Natural killer cell (primary cell): ENCODE measurements at regions not wholly inside any gene's neighbourhood (a gene's known extent, or its start where the extent isn't known, plus 50 kb on each side); places are given as distances from the start of the nearest gene placed in this dataset.

Experiments
- ATAC-seq, 3 donors: fragments of 150-1000 bp in 2 of 3; fragments of 200-7000 bp in 1 of 3; cut with Tn5 transposase; 1 replicate in 1 of 3; 2 replicates in 2 of 3; pipeline ENCODE4 v1.10.0; 2021; ENCODE audit warnings: mild to moderate bottlenecking in 2 of 3, moderate library complexity in 2 of 3
- DNase-seq, 2 donors: peaks; one replicate each; pipeline versions ENCODE4 v3.0.0 to v3.0.0-alpha.2; 2013 to 2021; ENCODE audit warnings: mixed read lengths in 1 of 2
- H3K27ac ChIP-seq: one replicate; pipeline ENCODE4 v1.5.1; 2013; ENCODE audit warnings: mild to moderate bottlenecking, low read length
- H3K27me3 ChIP-seq: one replicate; pipeline ENCODE4 v1.6.1; 2013; ENCODE audit warnings: low read length; ENCODE audit not compliant: control insufficient read depth, insufficient read depth
- H3K36me3 ChIP-seq: one replicate; pipeline ENCODE4 v1.6.1; 2013; ENCODE audit warnings: low read length; ENCODE audit not compliant: control insufficient read depth, insufficient read depth
- H3K4me1 ChIP-seq: one replicate; pipeline ENCODE4 v1.6.1; 2013; ENCODE audit warnings: low read length; ENCODE audit not compliant: control insufficient read depth, insufficient read depth
- H3K4me3 ChIP-seq: one replicate; pipeline ENCODE4 v1.5.1; 2013; ENCODE audit warnings: low read length
- H3K9me3 ChIP-seq: one replicate; pipeline ENCODE4 v1.6.1; 2013; ENCODE audit warnings: low read length; ENCODE audit not compliant: control insufficient read depth, insufficient read depth
- H3K27ac Mint-ChIP-seq, 2 donors: one replicate each; pipeline ENCODE4 v1.8.0; 2022; ENCODE audit warnings: mild to moderate bottlenecking in 2 of 2, mixed read lengths in 2 of 2, moderate library complexity in 1 of 2
- H3K27me3 Mint-ChIP-seq, 2 donors: one replicate each; pipeline ENCODE4 v1.8.0; 2022; ENCODE audit warnings: low read depth in 2 of 2, mixed read lengths in 2 of 2
- H3K36me3 Mint-ChIP-seq: one replicate; pipeline ENCODE4 v1.8.0; 2022; ENCODE audit warnings: mixed read lengths
- H3K4me1 Mint-ChIP-seq, 2 donors: one replicate each; pipeline ENCODE4 v1.8.0; 2022; ENCODE audit warnings: mixed read lengths in 2 of 2
- H3K4me3 Mint-ChIP-seq: one replicate; pipeline ENCODE4 v1.8.0; 2022; ENCODE audit warnings: mild to moderate bottlenecking, moderate library complexity, mixed read lengths
- H3K9me3 Mint-ChIP-seq, 2 donors: one replicate each; pipeline ENCODE4 v1.8.0; 2022; ENCODE audit warnings: mixed read lengths in 2 of 2
- WGBS: methylation state at CpG from one replicate; pipeline ENCODE4 v1.1.7; 2013; ENCODE audit warnings: missing lambda C conversion rate; ENCODE audit not compliant: insufficient coverage; 5-methylcytosine and 5-hydroxymethylcytosine counted together
- intact Hi-C: fragments of 100-400 bp; cut with micrococcal nuclease; formaldehyde crosslinking; loops from one replicate; pipeline ENCODE4 v1.14.2; 2022
- TF ChIP-seq, protein P1 (sequence below): fragments of 200-600 bp; IDR thresholded peaks from one replicate; pipeline ENCODE4 v1.8.0; 2022; ENCODE audit warnings: antibody characterized with exemption

DNA sequence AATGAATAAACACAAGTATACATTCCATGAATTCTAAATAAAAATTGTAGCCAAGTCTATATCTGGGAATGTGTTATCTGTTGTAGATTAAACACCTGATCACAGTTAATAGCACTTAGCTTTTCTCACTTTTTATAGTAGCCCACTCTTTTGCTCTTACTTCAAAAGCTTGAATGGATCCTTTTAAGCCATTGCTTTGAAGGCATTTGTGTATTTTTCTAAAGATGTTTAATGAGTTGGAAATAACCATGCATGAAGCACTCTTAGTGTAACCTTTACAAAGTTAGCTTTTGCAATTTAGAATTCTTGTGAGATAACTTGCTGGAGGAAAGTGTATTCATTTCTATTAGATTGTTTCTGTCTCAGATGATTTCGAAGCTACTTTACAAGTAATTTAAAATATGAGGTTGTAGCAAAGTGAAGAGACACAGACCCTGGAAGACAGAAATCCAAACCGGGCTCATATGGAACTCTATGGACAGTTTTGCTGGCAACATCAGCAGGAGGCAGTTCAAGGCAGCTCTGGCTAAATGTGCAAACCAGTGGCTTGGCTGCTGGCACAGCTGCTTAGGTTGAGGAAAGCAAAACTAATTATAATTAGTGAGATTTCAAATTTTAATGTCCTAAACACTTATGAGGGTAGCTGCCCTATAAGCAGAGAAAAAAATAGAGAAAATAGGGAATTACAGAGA, 469.8 kb upstream of the ZEB2 start:
- peaks cover 19% of the 10 kb centered on the region for H3K36me3 Mint-ChIP-seq
- H3K27me3 Mint-ChIP-seq: peaks cover 7 to 12% of the 10 kb centered on the region in 2 donors
- Histone ChIP-seq H3K4me1 (no peaks in the 10 kb centered on the region), H3K27ac (no peak overlapping the region), H3K36me3 (no peaks in the 10 kb centered on the region), H3K27me3 (no peaks in the 10 kb centered on the region), H3K9me3 (no peaks in the 10 kb centered on the region), H3K4me3 (no peak overlapping the region)
- ATAC-seq (no peak), DNase-seq (no peak)
- peaks cover 0 to 6% of the 10 kb centered on the region in 2 donors for H3K9me3 Mint-ChIP-seq
- intact Hi-C loops: no loop called here
- no peaks in the 10 kb centered on the region for H3K4me1 Mint-ChIP-seq
- WGBS: 87% methylated on average over 2 of the region's 2 CpGs
- H3K27ac Mint-ChIP-seq: no peak overlapping the region
- TF ChIP-seq, protein P1, sequence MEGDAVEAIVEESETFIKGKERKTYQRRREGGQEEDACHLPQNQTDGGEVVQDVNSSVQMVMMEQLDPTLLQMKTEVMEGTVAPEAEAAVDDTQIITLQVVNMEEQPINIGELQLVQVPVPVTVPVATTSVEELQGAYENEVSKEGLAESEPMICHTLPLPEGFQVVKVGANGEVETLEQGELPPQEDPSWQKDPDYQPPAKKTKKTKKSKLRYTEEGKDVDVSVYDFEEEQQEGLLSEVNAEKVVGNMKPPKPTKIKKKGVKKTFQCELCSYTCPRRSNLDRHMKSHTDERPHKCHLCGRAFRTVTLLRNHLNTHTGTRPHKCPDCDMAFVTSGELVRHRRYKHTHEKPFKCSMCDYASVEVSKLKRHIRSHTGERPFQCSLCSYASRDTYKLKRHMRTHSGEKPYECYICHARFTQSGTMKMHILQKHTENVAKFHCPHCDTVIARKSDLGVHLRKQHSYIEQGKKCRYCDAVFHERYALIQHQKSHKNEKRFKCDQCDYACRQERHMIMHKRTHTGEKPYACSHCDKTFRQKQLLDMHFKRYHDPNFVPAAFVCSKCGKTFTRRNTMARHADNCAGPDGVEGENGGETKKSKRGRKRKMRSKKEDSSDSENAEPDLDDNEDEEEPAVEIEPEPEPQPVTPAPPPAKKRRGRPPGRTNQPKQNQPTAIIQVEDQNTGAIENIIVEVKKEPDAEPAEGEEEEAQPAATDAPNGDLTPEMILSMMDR: no peak
- H3K4me3 Mint-ChIP-seq: no peak overlapping the region

GRCh38 chr2:144988591-144988990, 468.7 kb upstream of the ZEB2 start:
- Mint-ChIP-seq H3K9me3 (peaks cover 0 to 6% of the 10 kb centered on the region in 2 donors), H3K36me3 (peaks cover 19% of the 10 kb centered on the region), H3K27me3 (peaks cover 7 to 12% of the 10 kb centered on the region in 2 donors), H3K27ac (no peak overlapping the region), H3K4me3 (no peak overlapping the region), H3K4me1 (no peaks in the 10 kb centered on the region)
- Histone ChIP-seq H3K27me3 (no peaks in the 10 kb centered on the region), H3K4me3 (no peak overlapping the region), H3K4me1 (no peaks in the 10 kb centered on the region), H3K36me3 (no peaks in the 10 kb centered on the region), H3K9me3 (no peaks in the 10 kb centered on the region), H3K27ac (no peak overlapping the region)
- intact Hi-C loops: no loop called here
- DNase-seq (no peak), ATAC-seq (no peak)
- TF ChIP-seq, protein P1: no peak

DNA sequence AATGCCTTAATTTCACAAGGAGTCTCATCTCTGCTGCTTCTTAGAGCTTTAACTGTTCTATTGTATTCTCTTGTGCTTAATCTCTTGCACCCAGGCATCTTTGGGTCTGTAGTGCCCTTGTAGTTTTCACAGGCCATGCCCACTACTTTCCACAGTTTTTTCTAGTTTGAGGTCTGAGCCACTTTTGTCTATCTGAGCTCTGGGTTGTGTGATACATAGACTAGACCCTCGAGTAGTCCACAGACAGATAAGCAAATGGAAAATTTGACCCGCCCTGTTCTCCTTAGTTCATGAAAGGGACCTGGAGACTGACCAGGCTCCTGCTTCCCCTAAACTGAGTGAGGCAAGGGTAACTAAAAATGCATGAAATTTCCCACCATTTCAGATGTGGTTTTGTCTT, 466.8 kb upstream of the ZEB2 start:
- H3K4me1 ChIP-seq: no peaks in the 10 kb centered on the region
- TF ChIP-seq, protein P1: no peak
- Mint-ChIP-seq H3K4me3 (no peak overlapping the region), H3K4me1 (no peaks in the 10 kb centered on the region), H3K36me3 (peaks cover 19% of the 10 kb centered on the region), H3K9me3 (peaks cover 0 to 6% of the 10 kb centered on the region in 2 donors), H3K27me3 (peaks cover 3 to 12% of the 10 kb centered on the region in 2 donors), H3K27ac (no peak overlapping the region)
- H3K27me3 ChIP-seq: no peaks in the 10 kb centered on the region
- no peaks in the 10 kb centered on the region for H3K9me3 ChIP-seq
- no peak for ATAC-seq
- no peak for DNase-seq
- WGBS: 80% methylated on average over 2 of the region's 2 CpGs
- intact Hi-C loops: no loop called here
- no peak overlapping the region for H3K4me3 ChIP-seq
- H3K36me3 ChIP-seq: no peaks in the 10 kb centered on the region
- no peak overlapping the region for H3K27ac ChIP-seq

GRCh38 chr2:144984038-144984437, 464.1 kb upstream of the ZEB2 start:
- H3K27me3 Mint-ChIP-seq: peaks cover 3 to 12% of the 10 kb centered on the region in 2 donors

More at GRCh38 chr2:144984038-144984437, 464.1 kb upstream of the ZEB2 start:
- Mint-ChIP-seq H3K4me3 (no peak overlapping the region), H3K4me1 (no peaks in the 10 kb centered on the region), H3K9me3 (peaks cover 0 to 6% of the 10 kb centered on the region in 2 donors), H3K27ac (no peak overlapping the region), H3K36me3 (peaks cover 19% of the 10 kb centered on the region)
- Histone ChIP-seq H3K9me3 (no peaks in the 10 kb centered on the region), H3K27ac (no peak overlapping the region), H3K27me3 (no peaks in the 10 kb centered on the region), H3K36me3 (no peaks in the 10 kb centered on the region), H3K4me1 (no peaks in the 10 kb centered on the region), H3K4me3 (no peak overlapping the region)
- WGBS: no CpG with 5 or more reads among the region's 1 CpG
- no peak for DNase-seq
- TF ChIP-seq, protein P1: no peak
- no peak for ATAC-seq
- intact Hi-C loops: no loop called here
